ENCODE measurements at regions not wholly inside any gene's neighbourhood (a gene's known extent, or its start where the extent isn't known, plus 50 kb on each side); places are given as distances from the start of the nearest gene placed in this dataset.

GRCh38 chr3:187936676-187937075 is 191.4 kb upstream of the BCL6 start:
- TF ChIP-seq REST (IDR thresholded peaks at IDR 0.05; ENCODE audit: insufficient read depth in 1 of 2, low read depth in 2 of 2, low read length in 2 of 2) (no peak), POLR2AphosphoS5 (IDR thresholded peaks at IDR 0.05; ENCODE audit: low read depth, low read length) (no peak), TAF1 (IDR thresholded peaks at IDR 0.05; ENCODE audit: borderline replicate concordance, insufficient read depth, low read length) (no peak)

Data from PFSK-1 (cell line).